ENCODE measurements at regions not wholly inside any gene's neighbourhood (a gene's known extent, or its start where the extent isn't known, plus 50 kb on each side); places are given as distances from the start of the nearest gene placed in this dataset.

DNA sequence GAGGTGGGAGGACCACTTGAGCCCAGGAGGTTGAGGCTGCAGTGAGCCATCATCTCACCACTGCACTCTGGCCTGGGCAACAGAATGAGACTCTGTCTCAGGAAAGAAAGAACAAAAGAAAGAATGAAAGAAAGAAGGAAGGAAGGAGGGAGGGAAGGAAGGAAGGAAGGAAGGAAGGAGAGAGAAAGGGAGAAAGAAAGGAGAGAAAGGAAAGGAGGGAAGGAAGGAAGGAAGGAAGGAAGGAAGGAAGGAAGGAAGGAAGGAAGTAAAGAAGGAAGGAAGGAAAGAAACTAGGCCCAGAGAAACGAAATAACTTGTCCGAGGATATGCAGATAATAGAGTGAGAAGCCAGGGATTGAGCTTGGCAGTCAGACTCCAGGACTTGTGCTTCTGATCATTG, 102.1 kb downstream of the SKIDA1 start:
- Histone ChIP-seq H3K9me3 (ENCODE audit: control insufficient read depth, insufficient read depth, low read depth, low read length) (no peaks in the 10 kb centered on the region), H3K4me3 (ENCODE audit: low read depth in 2 of 2, low read length in 2 of 2) (no peak overlapping the region), H3K27me3 (ENCODE audit: control insufficient read depth, insufficient read depth, low read length) (no peaks in the 10 kb centered on the region), H3K4me1 (ENCODE audit: control insufficient read depth, insufficient read depth, low read length) (peaks cover 2% of the 10 kb centered on the region; the same call in 1 of the 2 replicates), H3K27ac (ENCODE audit: low read length) (peak overlapping the region; percentile 68; the same call in 1 of the 2 replicates), H3K36me3 (ENCODE audit: control insufficient read depth, insufficient read depth, low read length) (no peaks in the 10 kb centered on the region)
- intact Hi-C loops (cut with micrococcal nuclease; ENCODE audit: unreplicated experiment) (no loop called here), in situ Hi-C loops (cut with HindIII; ENCODE audit: low pct_unique_long_range_greater_than_20kb, low sequenced_read_pairs) (no loop called here)
- ChIA-PET POLR2A (no interaction called here), CTCF (interaction anchor here (0.7 kb wide), 1 partner anchor 79 kb away, joined by 5 read pairs; no protein-coding TSS in a partner anchor)
- ATAC-seq (no peak), DNase-seq (ENCODE audit: low read depth, low spot score) (no peak)
- BruUV-seq (replicated peaks) = no TSS peak
- TF ChIP-seq REST (IDR thresholded peaks at IDR 0.05; ENCODE audit: insufficient read depth in 1 of 2, low read depth in 2 of 2, low read length in 1 of 2) (no peak), POLR2AphosphoS5 (IDR thresholded peaks at IDR 0.05; ENCODE audit: low read depth, low read length) (no peak), SIN3A (IDR thresholded peaks at IDR 0.05; ENCODE audit: borderline replicate concordance, insufficient read depth, low read depth, low read length) (no peak), CTCF (IDR thresholded peaks at IDR 0.05) (no peak), TCF7L2 (IDR thresholded peaks at IDR 0.05; ENCODE audit: low read depth, low read length) (no peak)

DNA sequence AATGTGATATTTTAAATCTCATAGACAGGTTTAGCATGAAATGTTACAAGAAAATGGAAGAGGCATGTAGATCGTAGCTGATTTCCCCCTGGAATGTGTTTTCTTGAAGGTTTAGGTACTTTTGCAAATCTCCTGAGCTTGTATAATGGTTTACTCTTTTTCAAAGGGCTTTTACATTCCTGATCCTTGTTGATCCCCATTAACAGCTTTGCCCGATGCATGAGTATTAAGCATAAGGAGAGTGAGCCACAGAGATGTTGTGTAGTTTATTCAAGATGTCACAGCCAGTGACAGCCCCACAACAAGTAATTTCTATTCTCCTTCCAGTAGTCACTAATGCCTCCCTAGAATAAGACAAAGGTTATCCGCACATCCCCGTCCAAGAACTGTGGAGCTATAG, 103.7 kb downstream of the SKIDA1 start:
- ChIA-PET CTCF (no interaction called here), POLR2A (no interaction called here)
- no TSS peak for BruUV-seq (replicated peaks)
- ATAC-seq (no peak), DNase-seq (ENCODE audit: low read depth, low spot score) (no peak)
- Histone ChIP-seq H3K9me3 (ENCODE audit: control insufficient read depth, insufficient read depth, low read depth, low read length) (no peaks in the 10 kb centered on the region), H3K27ac (ENCODE audit: low read length) (peak overlapping the region; percentile 62; the same call in 1 of the 2 replicates), H3K27me3 (ENCODE audit: control insufficient read depth, insufficient read depth, low read length) (no peaks in the 10 kb centered on the region), H3K4me1 (ENCODE audit: control insufficient read depth, insufficient read depth, low read length) (peaks cover 2% of the 10 kb centered on the region; the same call in 1 of the 2 replicates), H3K4me3 (ENCODE audit: low read depth in 2 of 2, low read length in 2 of 2) (no peak overlapping the region), H3K36me3 (ENCODE audit: control insufficient read depth, insufficient read depth, low read length) (no peaks in the 10 kb centered on the region)
- in situ Hi-C loops (cut with HindIII; ENCODE audit: low pct_unique_long_range_greater_than_20kb, low sequenced_read_pairs) = no loop called here
- no peak for TF ChIP-seq CTCF (IDR thresholded peaks at IDR 0.05)
- TF ChIP-seq TCF7L2 (IDR thresholded peaks at IDR 0.05; ENCODE audit: low read depth, low read length) = no peak
- no peak for TF ChIP-seq REST (IDR thresholded peaks at IDR 0.05; ENCODE audit: insufficient read depth in 1 of 2, low read depth in 2 of 2, low read length in 1 of 2)
- no peak for TF ChIP-seq POLR2AphosphoS5 (IDR thresholded peaks at IDR 0.05; ENCODE audit: low read depth, low read length)
- no peak for TF ChIP-seq SIN3A (IDR thresholded peaks at IDR 0.05; ENCODE audit: borderline replicate concordance, insufficient read depth, low read depth, low read length)
- intact Hi-C loops (cut with micrococcal nuclease; ENCODE audit: unreplicated experiment) = no loop called here
